Superior temporal gyrus (tissue), 1 donor: ENCODE measurements at regions not wholly inside any gene's neighbourhood (a gene's known extent, or its start where the extent isn't known, plus 50 kb on each side); places are given as distances from the start of the nearest gene placed in this dataset.
"Not testable (repeated sequence)": the region's sequence is repeated elsewhere in the genome, so short reads cannot be mapped to it uniquely, and the experiment has no call there.

Experiments used
- DNase-seq: peaks from one replicate; pipeline ENCODE4 v3.0.0-alpha.2; 2016; ENCODE audit errors: extremely low spot score

DNA sequence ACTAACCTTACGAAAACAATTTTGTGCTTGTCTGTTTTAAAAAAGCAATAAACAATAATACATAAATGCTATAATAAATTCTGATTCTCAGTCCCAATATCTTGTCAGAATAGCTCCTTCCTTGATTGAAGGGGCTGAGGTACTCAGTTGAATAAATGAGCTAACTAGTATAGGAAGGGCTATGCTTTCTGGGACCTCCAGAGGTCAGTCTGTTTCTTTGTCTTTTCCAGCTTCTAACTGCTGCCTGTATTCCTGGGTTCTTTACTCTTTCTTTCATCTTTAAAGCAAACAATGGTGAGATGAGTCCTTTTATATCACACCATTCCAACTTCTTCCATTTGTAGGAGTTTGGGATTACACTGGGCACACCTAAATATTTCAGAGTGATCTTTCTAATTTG, 1297.0 kb upstream of the ATXN8OS start:
- DNase-seq, result no peak

DNA sequence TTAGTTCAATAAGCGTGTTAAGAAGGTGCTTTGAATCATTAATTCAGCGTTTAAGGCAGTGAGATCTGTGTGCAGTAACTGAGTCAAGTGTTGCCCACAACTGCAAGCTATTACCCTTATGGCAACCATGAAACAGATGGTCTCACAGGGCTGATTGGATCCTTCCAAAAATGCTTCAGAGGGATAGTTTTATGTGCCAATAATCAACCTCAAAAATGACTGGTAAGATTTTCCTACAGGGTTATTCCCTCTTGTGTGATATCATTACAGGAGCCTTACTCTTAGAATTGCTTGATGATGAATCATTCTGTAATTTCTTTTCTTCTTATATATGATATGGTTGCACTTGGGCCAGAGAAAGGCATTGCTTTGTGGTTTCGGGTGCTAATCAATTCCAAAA, 1299.2 kb upstream of the ATXN8OS start:
- no peak for DNase-seq

DNA sequence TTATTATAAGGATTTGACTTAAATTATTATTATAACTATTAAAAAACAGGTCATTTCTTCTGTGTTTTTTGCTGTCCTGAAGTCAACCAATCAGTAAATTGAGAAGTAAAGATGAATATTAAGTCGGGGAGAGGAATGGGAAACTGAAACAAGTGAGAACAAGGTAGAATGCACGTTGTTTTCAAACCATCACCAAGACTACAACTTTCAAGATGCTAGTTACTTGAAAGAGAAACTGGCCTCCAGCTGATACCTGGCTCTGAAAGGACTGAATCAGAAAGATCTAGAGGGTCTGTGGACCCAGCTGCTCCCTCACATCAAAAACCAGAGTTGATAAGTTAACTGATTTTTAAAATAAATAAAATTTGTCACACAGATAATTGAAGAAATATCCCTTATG, 1301.5 kb upstream of the ATXN8OS start:
- no peak for DNase-seq

DNA sequence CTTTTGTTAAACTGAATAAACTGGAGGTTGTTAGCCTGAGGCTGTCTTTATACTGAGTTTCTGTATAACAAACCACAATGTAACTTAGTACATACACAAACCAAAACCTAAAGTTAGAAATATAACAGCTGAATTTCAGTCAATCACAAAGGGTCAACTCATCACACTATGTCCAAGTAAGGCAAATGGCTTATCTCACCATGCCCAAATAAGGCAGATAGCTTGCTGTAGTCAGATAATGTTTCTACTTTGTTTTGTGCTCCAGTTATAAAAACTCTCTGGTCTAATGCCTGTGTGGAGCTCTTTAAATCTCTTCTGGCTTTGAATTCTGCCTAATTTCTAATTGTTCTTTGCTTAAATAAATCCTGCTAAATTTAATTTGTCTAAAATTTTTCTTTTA, 1323.4 kb upstream of the ATXN8OS start:
- no peak for DNase-seq

DNA sequence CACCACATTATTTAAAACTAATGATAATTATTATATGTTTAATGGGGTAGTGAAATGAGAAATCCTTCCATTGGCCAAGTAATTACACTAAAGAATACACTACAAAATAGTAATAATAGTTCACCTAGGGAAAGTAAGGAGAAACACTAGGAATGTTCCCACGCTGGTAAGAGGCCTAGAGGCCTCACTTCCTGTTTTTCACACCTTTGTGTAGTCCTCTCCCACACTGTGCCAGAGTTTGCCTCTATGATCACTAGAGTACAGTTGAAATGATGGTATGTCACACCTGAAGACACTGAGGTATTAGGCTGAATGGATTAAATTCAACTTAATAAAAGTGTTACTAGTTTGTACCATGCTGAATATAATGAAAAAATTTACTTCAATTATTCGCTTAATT, 1348.0 kb upstream of the ATXN8OS start:
- no peak for DNase-seq

DNA sequence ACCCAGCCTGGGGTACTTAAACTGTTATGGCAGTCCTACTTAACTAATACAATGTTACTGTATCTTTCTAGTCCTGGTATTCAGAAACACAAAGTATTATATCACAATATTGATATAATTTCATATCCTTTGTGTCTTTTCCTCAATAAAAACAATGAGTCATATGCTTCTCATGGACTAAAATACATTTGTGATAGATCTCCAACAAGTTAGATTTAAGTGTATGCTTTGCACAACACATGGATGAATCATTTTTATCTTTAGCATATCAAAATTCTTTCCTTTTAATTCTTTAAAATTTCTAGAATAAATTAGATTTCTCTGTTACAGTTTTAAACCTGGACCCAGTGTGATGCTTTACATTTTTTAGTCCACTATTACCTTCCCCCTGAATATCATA, 1357.8 kb upstream of the ATXN8OS start:
- no peak for DNase-seq

DNA sequence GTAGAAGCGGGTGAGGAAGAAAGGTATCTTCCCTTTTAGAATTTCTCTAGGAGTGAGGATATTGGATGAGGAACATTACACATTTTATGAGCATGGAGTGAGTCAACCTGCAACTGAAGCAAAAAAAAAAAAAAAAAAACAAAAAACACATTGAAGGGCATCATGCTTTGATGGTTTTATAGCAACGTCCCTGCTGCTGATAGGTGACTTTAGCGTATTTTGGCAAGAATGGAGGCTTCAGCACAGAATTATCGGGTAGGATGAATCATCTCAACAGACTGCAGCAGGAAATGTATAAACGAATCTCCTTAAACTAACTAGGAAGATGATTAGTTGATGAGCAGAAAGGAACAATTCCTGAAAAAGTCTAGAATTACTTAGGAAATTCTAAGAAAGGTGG, 1359.6 kb upstream of the ATXN8OS start:
- DNase-seq, result no peak

DNA sequence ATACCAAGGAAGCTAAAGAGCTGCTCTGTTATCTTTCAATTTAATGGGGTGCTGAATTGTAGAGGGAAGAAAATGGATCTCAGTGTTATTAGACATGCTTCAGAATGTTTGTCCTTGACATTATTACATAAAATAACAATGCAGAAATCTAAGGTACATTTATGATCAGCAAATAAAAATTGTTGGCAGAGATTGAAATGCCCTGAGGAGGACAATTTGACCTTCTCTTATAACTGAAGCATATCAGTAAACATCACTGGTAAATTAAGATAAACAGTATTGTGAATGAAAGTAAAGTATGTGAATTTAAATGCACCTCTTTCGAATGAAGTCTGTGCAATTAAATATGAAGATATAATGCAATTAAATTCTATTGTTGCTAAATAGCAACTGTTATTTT, 1362.1 kb upstream of the ATXN8OS start:
- no peak for DNase-seq

DNA sequence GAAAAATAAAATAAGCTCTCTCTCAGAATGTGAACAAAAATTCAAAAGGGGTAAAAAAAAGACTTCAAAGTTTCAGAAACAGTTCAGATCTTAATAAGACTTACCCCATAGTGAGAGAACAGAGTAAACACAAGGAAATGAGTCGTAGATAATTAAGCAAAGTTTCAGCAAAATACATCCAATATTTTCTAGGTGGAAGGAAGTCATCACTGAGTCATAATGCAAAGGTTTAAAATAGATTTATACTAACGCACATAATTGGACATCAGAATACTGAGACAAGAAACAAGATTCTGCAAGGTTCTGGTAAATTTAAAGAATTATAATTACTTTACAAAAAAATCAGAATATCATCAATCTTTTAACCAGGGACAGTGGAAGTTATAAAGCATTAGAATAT, 1370.7 kb upstream of the ATXN8OS start:
- no peak for DNase-seq

DNA sequence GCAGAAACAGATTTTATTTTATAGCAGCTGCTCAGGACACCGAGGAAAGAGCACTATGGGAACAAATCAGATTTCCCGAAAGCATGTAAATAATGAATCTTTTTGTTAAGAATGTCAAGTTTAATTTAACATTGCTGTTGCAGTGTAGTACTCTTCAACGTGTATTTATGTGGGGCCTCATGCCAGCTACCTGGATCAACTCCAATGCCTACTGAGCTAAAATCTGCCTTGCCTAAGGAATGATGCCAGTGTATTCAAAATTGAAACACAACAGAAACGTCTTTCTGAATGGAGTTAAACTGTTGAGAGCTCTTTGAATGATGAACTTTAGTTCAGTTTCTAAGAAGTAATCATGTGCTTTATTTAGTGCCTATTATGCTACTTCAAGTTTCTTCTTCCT, 1379.8 kb upstream of the ATXN8OS start:
- DNase-seq, result peak; percentile 15

DNA sequence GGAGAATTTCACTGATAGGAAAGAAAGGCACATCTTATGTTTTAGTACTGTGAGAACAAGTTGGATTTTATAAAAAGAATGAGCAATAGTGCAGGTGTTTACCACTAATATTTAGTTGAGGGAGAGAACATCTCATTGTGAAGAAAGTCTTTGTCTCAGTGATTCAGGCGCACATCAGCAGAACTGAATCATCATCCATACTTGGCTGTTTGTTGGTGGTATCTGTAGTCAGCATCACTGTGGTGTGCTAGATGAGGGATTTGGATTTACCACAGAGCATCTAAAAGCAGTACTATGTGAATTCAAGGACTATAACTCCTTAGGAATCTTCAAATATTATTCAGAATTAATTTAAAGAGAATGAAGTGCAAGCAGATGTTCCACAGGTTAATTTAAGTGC, 1380.5 kb upstream of the ATXN8OS start:
- no peak for DNase-seq

DNA sequence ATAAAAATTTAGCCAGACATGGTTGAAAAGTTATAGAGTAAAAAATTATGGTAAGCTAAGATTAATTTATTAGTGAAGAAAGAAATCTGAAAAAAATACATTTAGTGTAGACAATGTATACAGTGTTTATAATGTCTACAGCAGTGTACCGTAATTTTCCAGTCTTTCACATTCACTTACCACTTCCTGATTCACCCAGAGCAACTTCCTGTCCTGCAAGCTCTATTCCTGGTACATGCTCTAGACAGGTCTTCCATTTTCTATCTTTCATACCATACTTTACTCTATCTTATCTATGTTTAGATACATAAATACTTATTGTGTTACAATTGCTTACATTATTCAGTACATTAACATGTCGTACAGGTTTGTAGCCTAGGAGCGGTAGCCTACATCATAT, 1387.8 kb upstream of the ATXN8OS start:
- DNase-seq, result no peak

DNA sequence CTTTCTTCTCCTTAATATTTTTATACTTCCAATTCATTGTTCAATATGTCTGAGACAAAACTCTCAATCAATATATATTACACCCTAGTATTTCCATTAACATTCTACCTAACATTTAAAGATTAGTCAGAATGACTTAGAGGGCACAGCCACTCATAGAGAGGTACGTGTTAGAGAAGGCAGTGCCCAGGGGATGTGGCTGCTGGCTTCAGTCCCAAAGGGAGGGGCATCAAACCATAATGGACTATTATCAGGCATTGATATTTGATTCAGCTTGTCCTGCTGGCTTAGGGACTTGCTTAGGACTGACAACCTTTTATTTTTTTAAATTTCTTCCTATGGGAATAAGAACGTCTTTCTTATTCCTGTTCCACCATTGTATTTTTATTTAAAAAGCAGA, 1392.0 kb upstream of the ATXN8OS start:
- no peak for DNase-seq

DNA sequence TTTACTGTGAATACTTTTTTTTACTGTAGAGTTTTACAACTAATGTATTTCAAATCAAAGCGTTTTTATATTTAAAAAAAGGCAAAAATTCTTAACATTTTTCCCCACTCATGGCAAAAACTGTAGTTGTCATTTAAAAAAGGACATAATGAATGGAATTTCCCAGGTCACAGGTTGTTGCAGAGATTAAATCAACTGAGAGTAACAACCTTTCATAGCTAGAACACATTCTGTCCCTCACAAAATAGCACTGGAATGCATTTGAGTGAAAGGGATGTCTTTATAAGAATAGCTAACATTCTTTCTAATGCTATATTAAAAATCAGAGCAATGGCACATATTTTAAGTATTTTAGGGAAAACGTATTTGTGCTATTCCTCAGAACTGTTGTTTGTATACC, 1393.3 kb upstream of the ATXN8OS start:
- DNase-seq, result no peak

DNA sequence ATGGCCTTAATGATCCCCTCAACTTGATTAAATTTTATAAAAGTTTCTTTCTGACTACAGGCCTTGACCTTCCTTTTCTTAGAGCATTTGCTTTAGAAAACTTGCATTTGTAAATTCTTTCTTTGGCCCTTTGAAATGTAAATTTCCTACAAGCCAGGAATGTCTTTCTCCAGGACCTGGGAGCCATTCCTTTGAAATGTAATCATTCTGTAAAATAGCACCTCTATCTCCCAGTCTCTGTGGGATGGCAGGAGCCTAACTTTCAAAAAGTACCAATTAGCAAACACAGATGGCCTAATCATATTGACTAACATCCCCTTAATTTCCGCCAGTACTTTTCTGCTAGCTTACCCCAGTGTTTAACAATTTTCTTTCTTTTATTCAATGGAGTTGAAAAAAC, 1394.2 kb upstream of the ATXN8OS start:
- no peak for DNase-seq

DNA sequence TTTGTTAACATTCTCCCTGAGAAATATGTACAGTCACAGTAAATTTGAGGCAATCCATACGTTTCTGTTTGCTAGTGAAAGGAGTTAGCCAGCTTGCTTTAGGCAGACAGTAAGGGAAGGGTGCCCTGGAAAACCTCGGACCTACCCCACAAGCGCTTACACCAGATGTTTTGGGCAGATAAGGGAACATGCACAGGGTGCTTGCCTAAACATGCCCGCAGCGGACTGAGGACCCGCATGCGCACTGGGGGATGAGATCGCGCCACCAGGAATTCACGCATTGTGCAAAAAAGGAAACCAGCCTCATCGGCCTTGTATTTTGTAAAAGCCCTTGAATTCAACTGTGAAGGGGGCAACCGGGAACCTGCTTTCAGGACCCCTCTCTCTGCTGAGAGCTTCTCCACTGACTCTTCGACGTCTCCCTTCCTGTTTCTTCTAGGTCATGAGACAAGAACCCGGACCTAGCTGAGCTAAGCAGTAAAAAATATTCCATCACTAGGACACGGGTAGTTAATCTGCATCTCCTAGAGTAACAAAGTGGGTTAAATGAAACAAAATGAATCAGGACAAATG, 1399.2 kb upstream of the ATXN8OS start:
- DNase-seq, result no peak

DNA sequence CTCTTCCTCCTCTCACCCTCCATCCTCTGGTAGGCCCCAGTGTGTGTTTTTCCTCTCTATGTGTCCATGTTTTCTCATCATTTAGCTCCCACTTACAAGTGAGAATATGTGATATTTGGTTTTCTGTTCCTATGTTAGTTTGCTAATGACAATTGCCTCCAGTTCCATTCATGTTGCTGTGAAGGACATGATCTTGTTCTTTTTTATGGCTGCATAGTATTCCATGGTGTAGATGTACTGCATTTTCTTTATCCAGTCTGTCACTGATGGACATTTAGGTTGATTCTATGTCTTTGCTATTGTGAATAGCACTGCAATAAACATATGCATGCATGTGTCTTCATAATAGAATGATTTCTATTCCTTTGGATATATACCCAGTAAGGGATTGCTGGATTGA, 1401.6 kb upstream of the ATXN8OS start:
- DNase-seq, result not testable (repeated sequence)

DNA sequence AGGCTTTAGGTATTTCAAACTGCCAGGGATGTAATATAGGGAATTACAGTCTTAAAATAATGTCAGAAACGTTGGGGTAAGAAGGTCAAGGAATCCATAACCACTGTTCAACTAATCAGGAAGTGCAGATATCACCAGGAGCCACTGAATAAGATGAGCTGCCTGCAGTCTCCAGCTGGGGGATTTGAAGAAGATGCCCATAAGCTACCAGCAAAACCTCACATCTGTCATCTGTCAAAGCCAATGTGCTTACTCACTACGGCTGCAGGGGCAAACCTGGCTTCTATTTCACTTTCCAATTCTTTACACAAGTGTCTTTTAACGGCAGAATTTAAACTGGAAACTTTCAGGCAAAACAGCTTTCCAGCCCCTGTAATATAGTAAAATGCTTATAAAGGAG, 1410.1 kb upstream of the ATXN8OS start:
- no peak for DNase-seq

DNA sequence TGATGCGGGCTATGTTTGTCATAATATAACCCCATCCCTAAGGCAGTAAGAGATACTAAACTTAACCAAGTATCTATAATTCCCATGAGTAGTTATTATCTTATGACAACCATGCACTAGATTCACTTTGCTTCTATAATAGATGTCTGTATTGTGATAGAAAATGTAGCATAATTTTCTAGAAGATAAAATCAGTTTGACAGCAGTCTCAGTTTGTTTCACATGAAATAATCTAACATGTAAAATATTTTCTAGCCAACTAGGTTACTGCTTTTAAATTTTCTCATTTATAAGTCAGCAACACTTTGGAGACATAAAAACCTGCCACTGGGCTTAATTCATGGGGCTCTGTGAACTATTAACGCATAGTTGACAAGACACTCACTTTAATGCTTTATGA, 1410.7 kb upstream of the ATXN8OS start:
- DNase-seq, result no peak

DNA sequence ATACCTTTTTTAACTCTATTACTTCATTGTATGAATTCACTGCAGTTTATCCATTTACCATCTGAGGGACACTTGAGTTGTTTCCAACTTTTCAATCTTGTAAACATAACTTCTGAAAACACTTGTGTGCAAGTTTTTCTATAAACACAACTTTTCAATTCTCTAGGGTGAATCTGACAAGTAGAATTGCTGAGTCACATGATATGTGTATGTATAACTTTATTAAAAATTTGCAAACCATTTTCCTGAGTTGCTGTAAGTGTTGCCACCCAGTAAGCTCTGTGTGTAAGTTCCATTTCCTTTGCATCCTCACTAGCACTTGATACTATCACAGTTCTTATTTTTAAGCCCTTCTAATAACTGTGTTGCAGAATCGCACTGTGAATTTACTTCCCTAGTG, 1415.6 kb upstream of the ATXN8OS start:
- DNase-seq, result no peak

DNA sequence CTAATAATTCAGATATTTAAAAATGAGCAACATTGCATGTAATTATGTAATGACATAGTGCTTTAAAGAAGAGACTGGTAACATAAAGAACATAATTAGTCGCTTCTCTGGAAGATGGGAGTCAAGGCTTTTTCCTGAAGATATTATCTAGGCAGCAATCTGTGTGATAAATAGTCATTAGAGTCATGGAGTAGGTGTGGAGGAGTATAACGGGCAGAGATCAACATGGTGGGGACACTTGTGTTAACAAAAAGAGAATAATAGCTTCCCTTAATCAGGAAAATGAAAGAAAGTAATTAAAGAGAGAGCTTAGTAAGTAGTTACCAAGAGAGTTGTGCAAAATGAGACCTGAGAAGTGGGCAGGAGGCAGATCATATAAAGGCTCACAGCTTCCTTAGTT, 1417.1 kb upstream of the ATXN8OS start:
- no peak for DNase-seq

DNA sequence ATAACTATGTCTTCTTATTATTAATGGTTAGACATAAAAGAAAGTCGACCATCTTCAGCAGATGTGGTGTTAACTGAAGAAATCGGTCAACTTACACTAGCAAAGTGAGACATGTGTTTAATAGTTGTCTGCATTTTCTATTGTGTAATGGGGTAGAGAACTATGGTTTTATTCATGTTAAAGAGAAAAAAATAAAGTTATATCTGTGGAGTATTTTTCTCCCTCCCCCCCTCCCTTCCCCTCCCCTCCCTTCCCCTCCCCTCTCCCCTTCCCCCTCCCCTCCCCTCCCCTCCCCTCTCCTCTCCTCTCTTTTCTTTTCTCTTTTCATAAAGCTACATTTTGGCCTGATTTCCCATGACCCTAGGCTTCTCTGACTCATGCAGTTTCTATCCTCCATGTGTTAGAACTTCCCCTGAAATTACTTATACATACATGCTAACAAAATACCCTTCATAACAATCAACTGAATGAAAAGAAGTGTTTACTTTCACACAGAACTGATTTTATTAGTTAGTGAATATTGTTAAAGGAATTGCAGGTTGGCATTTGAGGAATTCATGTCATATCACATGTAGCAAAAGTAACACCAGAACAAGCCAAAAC, 1431.0 kb upstream of the ATXN8OS start:
- no peak for DNase-seq

DNA sequence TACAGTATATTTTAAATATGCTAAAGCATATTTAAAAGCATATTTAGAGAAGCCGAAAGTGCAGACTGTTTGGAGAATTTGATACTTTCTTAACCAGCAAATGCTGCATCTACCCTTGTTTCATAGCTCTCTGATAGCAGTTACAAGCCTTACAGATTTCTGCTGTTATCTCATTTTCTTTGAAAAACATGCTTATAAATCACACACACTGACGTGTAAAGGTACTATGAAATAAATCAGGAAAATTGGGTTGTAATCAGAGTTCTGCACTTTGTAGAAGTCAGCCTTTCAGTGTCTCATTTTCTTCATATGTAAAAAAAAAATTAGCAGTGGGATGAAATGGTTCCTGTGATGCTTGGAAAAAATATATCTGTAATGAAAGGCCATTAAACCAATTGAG, 1432.4 kb upstream of the ATXN8OS start:
- DNase-seq, result no peak

DNA sequence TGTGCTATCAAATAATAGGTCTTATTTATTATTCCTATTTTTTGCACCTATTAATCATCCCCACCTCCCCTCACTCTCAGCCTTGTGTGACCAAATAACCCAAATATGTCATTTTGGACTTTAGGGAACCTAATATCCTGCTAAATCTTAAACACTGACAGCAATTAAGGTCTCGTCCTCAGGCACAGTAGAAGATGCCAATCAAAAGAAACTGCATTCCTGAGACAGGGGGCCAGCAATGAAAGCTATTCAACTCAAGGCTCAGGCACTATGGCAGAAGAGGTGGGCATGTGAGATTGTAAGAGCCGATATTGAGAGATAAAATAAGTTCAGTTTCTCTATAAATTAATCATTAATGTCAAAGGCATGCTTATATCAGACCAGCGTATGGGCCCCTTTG, 1437.7 kb upstream of the PCDH9 start:
- no peak for DNase-seq
